ENCODE measurements at regions not wholly inside any gene's neighbourhood (a gene's known extent, or its start where the extent isn't known, plus 50 kb on each side); places are given as distances from the start of the nearest gene placed in this dataset.

DNA sequence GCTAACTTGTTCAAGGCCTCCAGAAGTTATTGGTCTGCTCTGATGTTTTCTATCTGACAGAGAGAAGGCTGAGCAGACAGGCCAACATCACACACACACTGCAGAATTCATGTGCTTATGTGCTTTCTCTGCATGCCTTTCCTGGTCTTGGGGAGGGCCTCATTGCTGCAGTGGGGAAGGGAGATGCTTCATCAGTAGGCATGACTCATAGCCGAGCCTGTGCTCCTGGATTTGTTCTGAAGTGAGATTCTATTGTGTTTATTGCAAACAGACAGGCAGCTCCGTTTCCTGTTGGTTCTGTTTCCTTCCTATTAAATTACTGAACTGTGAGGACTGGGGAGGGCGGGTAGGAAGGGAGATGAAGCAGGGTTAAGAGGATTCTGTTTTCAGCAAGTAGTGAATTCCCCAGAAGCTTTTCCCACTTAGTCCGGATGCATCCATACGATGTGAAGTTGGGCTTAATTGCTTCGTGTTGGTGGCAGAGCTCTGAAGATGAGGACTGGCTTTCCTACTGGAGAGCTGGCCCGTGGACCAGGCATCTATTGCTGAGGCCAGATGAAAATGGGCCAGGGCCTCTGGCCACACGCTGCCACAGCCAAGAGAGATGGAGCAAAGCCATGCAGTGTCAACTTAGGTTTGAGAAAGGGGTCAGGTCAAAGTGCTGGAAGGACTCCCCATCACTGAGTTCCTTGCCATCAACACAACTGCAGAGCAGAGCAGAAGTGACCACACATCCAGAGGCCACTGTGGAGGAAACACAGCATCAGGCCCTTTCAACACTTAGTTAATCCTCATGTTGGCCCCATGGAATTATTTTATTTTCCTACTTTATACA lies 179.3 kb downstream of the UTP18 start:
- no peak for FAIRE-seq

DNA sequence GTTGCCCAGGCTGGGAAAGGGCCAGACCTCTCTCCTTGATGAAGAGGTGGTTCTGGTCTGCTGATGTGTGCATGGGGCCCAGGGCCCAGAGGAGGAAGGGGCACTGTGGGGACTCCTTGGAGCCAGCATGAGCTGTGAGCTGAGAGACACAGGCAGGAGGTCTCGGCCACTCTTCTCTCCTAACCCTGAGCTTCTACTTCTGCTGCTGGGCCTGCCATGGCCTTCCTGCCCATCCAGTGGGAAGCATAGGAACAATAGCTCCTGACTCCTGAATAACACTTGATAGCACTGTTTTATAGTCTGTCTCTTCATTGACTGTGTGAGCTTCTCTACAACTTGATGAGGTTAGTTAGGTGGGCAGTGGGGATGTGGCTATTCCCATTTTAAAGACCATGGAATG lies 181.1 kb downstream of the UTP18 start:
- FAIRE-seq: no peak

DNA sequence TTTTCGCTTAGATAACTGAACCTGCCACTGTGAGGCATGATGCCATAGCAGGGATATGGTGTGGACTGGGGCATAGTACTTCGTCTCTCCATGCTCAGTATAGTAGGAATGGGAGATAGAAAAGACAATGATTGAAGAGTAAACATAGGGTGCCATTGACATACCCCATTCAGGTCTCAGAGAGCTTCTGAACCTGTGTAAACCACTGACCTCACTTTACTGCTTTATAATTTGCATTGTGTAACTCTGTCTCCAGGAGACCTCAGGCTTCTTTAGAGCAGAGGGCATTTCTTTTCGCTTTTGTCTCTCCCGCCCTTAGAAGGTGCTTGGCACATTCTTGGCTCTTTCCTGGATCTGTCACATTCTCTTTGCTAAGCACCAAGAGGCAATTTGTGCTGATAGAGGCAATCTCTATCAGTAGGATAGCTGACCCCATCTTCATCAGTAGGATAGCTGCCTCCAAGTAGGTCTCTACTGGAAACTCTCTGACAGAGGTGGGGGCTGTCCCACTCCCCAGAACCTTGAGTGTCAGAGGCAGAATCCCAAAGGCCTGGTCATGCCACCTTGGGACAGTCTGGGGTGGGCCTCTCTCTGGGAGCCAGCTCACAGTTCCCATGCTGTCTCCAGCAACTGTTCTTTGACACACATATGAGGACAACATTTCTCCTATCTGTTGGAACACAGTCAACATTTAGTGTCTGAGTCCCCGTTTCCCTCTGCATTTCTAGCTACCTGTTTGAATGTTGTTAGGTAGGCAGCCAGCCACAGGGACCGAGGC lies 181.9 kb downstream of the UTP18 start:
- FAIRE-seq: no peak

DNA sequence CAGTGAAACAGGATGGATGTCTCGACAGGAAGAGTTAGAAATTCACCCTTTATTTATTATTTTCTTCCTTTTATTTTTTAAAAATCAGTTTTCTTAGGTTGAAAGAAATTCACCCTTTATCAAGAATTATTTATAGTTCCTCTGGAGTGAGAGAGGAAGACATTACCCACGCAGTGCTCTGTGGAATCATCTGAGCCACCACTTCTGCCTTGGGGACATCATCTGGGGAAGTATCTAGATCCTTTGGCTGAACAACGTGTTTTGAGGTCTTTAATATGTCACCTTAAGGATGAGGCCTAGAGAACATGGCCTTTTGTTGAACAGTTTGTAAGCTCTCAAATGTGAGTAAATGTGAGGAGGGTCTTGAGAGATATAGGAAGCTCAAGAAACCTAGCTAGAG lies 183.3 kb downstream of the UTP18 start:
- no peak for FAIRE-seq

GRCh38 chr17:51445946-51446345 lies 185.6 kb downstream of the UTP18 start:
- FAIRE-seq: no peak

GRCh38 chr17:51454456-51454978 lies 194.2 kb downstream of the UTP18 start:
- FAIRE-seq: no peak

- FAIRE-seq: no peak
Observed at GRCh38 chr17:51455211-51455610, 194.9 kb downstream of the UTP18 start.

GRCh38 chr17:51455931-51456330 lies 195.6 kb downstream of the UTP18 start:
- no peak for FAIRE-seq

- no peak for FAIRE-seq
Observed at GRCh38 chr17:51456942-51457341, 196.6 kb downstream of the UTP18 start.

DNA sequence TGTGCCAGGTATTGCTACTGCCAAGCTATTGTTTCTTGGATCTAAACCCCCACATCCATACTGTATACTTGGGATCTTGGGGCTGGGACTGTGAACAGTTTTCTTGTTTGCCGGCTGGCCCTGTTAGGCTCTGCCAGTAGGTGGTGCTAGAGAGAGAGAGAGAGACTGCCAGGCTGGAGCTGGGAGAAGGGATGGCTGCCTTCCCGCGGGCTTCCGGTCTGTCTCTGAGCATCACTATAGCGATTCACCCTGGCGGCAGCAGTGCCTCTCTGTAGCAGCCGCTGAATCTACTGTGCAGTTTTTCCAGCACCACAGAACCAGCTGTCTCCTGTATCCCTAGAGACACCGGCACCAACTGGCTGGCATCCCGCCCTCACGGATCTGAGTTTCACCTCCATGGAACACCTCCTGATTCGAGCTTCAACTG lies 201.2 kb downstream of the UTP18 start:
- no peak for FAIRE-seq

DNA sequence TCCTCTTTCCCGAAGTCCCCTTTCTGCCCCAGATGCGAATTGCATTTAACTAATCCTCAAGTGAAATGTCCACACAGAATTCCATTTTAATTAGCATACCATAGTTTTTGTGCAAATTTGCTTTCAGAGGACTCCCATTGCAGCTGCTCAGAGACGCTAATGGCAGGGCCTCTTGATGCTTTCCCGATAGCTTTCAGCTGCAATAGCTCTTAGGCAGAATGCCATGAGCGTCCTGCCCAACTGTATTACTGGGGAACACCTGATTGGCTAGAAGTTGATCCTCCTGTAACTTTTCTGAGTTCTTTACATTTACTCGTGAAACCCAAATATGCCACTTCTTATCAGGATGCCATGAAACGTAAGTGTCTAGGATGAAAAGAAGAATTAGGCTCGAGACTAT lies 203.0 kb downstream of the UTP18 start:
- FAIRE-seq: no peak

DNA sequence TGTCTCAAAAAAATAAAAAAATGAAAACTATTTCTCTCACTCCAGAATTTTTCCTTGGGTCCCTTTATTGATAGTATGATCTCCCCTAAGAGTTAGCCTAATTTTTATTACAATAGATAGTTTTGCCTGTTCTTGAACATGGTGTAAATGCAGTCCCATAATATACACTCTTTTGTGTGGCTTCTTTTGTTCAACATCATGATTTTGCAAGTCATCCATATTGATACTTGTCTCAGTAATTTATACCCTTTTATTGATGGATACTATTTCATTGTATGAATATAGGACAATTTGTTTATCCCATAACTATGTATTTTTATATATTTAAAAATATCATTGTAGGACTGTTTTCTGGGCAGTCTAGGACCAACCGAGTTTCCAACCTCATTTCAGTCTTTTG lies 207.0 kb downstream of the UTP18 start:
- no peak for FAIRE-seq

DNA sequence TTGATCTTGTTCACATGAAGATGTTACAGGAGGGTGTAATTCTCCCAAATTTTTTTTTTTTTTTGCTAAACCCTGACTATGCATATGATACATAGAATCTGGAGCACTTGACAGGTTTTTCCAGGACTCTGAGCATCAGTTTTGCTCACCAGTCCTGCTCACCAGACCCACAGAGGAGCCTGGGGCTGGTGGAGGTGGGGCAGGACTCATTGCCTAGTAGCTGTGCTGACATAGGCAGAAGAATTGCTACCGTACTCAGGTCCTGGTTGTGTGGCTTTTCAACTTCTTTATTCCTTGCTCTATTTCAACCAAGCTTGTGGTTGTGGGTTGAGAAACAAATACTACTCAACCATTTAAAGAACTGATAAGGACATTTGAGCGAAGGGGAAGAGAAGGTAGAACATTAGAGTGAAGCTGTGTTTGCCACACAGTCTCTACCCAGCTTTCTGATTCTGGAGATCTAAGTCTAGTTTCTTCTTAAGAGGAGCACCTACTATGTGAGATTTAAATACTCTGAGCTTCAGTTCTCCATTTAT lies 212.4 kb downstream of the UTP18 start:
- no peak for FAIRE-seq

DNA sequence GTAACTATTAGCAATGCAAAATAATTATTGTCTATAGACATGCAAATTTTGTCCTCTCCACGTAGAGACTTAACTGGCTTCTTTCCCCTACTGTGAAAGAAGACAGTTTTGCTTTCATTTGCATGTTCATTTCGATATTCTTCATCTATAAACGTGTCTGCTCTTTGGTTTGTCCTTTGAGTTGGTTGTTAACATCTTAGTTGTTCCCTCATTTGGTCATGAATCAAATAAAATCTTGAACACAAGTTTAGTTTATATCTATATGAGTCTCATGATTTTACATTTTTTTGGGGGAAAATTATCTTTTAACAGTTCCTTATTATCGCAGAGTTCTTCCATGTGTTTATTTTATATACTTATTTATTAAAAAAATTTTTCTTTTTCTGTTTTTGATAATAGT lies 214.4 kb downstream of the UTP18 start:
- FAIRE-seq: no peak

GRCh38 chr17:51475730-51476129 lies 215.4 kb downstream of the UTP18 start:
- no peak for FAIRE-seq

GRCh38 chr17:51479303-51479702 lies 219.0 kb downstream of the UTP18 start:
- no peak for FAIRE-seq

DNA sequence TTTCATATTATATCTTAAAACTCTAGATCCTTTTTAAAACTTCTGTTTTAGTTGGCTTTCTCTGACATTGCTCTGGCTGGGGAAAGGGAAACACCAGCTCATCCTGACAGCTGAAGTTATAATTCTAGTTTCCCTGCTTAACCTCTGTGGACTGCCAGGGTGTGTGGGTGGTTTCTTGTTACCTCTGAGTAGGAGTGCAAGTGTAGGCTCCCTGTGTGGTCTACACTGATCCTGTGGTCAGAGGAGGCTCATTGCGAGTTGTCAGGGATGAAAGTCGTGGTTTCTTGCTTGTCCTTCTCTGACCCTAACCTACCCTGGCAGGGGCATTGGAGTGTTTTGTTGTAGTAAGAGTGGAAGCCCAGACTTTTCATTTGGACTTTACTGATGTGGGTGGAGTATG lies 221.0 kb downstream of the UTP18 start:
- FAIRE-seq: no peak

DNA sequence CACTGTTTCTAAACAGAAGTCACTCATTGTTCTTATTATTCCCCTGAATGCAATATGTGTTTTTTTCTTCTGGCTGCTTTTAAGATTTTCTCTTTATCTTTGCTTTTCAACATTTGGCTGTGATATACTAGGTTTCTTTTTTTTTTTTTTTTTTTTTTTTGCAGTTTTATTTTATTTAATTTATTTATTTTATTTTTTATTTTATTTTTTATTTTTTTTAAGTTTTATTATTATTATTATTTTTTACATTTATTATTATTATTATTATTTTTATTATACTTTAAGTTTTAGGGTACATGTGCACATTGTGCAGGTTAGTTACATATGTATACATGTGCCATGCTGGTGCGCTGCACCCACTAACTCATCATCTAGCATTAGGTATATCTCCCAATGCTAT lies 221.9 kb downstream of the UTP18 start:
- FAIRE-seq: peak; percentile 58

DNA sequence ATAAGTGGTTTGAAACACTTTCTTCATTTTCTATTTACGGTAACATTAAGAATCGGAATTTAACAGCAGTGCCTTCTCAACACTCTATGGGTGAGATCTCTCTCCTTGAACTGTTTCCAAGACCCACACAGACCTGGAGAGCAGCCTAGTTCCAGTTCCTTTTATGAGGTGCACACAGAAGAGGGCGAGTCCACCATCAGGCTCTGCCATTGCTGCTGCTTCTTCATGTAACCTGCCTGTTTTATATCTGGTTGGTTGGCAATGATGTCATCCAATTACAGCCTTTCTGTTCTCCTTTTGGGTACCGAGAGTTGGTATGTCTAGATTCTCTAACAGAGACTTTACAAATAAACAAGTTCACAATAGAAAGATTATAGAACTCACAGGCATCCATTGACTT lies 225.7 kb downstream of the UTP18 start:
- FAIRE-seq: no peak

DNA sequence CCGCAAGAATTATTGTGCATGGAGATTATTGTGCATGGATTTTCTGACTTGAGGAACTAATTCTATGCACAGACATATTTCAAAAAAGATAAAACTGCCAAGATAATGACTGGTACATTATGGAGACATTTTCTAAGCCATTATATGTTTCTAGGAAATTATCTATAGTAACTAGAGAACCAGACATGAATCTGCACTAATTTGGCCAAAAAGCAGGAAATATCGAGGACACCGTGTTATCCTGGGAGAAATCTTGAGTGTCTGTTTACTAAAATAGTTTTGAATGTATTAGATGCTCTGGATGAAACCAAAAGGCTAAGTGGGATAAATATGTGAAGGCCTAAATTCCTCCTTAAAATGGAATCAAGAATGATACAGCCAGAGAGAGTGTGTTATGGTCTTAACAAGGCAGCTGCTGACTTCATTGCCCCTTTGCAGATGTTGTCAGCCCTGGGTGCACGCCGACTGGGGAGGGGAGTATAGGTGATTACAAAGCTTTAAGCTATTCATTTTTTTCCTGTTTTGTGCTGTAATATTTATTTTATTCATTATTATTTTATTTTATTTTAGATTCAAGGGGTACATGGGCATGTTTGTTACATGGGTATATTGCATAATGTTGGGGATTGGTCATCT lies 226.7 kb downstream of the UTP18 start:
- no peak for FAIRE-seq

DNA sequence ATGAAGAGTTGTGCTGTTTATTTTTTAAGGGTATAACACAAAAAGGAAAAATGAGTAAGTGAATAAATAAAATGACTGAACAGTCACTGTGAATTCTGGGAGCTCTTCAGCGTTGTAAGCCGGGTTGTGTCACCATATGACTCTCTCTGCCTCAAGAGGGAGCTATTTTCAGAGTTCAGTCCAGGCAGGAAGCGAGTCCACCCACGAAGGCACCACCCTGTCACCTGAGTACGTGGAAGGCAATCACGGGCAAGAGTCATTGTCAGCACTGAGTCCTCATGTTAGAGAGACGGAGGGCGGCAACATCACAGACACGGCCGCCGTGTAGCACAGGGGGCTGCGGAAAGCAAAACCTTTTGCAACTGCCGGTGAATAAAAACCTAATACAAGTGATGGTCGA lies 227.6 kb downstream of the UTP18 start:
- FAIRE-seq: no peak

- FAIRE-seq: no peak
Observed at GRCh38 chr17:51491416-51491815, 231.1 kb downstream of the UTP18 start.

DNA sequence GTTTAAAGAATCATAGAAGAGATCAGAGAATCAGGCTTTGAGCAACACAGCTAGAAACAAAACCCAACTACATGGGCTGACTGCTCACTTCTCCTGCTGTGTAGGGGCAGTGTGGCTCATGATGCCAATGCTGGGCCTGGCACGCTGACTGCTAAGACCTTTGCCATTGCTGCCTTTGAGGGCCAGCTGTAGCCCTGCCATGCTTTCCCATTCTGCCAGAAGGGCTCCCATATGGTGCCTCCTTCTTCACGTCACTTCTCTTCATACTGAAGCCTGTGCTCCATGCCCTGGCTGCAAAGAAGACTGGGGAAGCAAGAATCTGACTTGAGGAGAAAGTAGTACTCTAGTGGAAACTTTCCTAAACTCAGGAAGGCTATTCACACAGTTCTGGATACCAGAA lies 232.9 kb downstream of the UTP18 start:
- FAIRE-seq: no peak

All from G401.6 (cell line).